ENCODE measurements at regions not wholly inside any gene's neighbourhood (a gene's known extent, or its start where the extent isn't known, plus 50 kb on each side); places are given as distances from the start of the nearest gene placed in this dataset.
"Not testable (repeated sequence)": the region's sequence is repeated elsewhere in the genome, so short reads cannot be mapped to it uniquely, and the experiment has no call there.

DNA sequence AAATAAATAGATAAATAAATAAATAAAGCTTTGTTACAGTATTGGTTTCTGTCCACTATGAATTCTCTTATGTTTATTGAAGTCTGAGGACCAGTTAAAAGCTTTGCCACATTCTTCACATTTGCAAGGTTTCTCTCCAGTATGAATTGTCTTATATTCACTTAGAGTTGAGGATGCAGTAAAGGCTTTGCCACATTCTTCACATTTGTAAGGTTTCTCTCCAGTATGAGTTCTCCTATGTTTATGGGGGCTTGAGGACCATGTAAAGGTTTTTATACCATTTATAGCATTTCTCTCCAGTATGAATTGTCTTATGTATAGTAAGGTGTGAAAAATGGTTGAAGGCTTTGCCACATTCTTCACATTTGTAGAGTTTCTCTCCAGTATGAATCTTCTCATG, 168.3 kb downstream of the ZNF737 start:
- no peak for DNase-seq (ENCODE audit: low read depth, low spot score)
- no peak overlapping the region for H3K27ac ChIP-seq

DNA sequence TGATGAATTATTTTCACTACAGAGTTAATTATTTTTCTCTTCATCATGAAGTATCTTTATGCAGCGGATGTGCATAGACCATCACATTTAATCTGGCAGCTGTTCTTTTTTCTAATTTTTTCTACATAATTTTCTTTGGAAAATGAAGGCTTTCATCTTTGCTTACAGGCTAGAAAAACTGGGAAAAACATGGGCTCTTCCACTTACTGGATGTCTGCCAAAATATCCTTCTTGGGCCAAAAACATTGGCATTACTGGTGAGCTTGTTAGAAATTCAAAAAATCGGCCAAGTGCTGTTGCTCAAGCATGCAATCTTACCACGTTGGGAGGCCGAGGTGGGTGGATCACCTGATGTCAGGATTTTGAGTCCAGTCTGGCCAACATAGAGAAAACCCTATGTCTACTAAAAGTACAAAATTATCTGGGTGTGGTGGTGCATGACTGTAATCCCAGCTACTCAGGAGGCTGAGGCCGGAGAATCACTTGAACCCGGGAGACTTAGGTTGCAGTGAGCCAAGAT, 176.8 kb downstream of the ZNF737 start:
- H3K27ac ChIP-seq, result no peak overlapping the region
- no peak for DNase-seq (ENCODE audit: low read depth, low spot score)

- no peak for DNase-seq (ENCODE audit: low read depth, low spot score)
- H3K27ac ChIP-seq, result no peak overlapping the region
These were observed 180.5 kb downstream of the ZNF737 start for GRCh38 chr19:20385061-20385460.

GRCh38 chr19:20371911-20372310, 193.7 kb downstream of the ZNF737 start:
- no peak overlapping the region for H3K27ac ChIP-seq
- DNase-seq (ENCODE audit: low read depth, low spot score), result no peak

DNA sequence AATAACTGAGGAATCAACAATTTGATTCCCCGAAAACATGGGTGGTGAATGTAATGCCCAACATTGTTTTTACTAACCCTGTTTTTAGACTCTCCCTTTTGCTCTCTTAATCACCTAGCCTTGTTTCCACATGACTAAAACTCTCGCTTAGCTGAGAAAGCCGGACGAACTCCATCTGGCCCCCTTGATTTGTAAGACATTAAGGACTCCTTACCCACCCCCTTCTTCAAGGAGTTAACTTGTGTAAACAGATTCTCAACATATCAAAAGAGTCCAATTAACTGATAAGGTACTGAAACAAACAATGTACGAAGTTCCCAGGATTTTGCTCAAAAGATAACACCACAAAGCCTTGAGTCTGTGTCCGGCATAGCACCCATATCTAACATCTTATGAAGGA, 194.3 kb downstream of the ZNF737 start:
- DNase-seq (ENCODE audit: low read depth, low spot score); H3K27ac ChIP-seq: not testable (repeated sequence)

GRCh38 chr19:20367811-20368294, 197.7 kb downstream of the ZNF737 start:
- DNase-seq (ENCODE audit: low read depth, low spot score), result no peak

DNA sequence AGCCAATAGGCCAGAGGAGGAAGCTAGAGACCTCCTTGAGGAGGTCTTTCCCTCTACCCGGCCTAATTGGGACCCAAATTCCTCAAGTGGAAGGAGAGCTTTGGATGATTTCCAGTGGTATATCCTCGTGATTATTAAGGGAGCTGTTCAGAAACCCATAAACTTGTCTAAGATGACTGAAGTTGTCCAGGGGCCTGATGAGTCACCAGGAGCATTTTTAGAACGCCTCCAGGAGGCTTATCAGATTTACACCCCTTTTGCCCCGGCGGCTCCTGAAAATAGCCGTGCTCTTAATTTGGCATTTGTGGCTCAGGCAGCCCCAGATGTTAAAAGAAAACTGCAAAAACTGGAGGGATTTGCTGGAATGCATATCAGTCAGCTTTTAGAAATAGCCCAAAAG, 198.1 kb downstream of the ZNF486 start:
- DNase-seq (ENCODE audit: low read depth, low spot score), result no peak

More at GRCh38 chr19:20367811-20368294, 197.7 kb downstream of the ZNF737 start:
- no peak overlapping the region for H3K27ac ChIP-seq

GRCh38 chr19:20359933-20360720, 193.1 kb downstream of the ZNF486 start:
- no peak for DNase-seq (ENCODE audit: low read depth, low spot score)

More for the DNA sequence above, 198.1 kb downstream of the ZNF486 start:
- H3K27ac ChIP-seq, result no peak overlapping the region

GRCh38 chr19:20358841-20359465, 191.9 kb downstream of the ZNF486 start:
- DNase-seq (ENCODE audit: low read depth, low spot score); H3K27ac ChIP-seq: not testable (repeated sequence)

More at GRCh38 chr19:20359933-20360720, 193.1 kb downstream of the ZNF486 start:
- H3K27ac ChIP-seq, result no peak overlapping the region

DNA sequence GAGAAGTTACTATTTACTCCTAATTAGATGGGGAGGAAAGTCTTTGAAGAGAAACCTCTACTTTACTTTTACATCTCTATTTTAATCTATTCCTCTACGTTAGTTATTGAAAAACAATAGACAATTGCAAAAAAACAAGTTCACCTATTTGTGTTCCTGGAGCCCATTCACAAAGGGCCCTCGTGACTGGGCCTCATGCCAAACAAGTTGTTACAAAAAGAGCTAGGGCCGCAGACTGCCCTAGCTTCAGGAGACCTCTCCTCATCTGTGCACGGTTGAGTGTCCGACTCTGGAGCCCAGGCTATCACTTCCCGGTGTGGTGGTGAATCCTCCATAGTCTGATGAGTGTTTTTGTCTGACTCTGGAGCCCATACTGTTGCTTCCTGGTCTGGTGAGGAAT, 190.9 kb downstream of the ZNF486 start:
- no peak overlapping the region for H3K27ac ChIP-seq
- DNase-seq (ENCODE audit: low read depth, low spot score), result no peak

DNA sequence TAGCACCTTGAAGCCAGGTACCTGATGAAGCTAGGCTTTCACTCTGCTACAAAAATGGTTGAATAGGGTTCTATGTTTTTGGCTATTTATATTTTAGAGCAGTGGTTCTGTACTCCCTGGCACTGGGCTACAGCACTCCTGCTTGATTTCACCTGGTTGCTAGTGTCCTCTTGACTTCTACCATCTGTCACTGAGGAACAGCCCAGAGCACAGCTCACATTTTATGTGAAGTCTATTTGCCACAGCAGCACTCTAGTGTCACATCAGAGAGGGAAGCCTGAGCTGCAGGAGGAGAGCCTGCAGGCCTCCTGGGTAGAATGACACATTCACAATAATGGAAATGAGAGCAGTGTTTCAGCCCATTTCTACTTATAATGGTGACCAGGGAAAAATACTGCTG, 184.2 kb downstream of the ZNF486 start:
- no peak for DNase-seq (ENCODE audit: low read depth, low spot score)
- H3K27ac ChIP-seq, result no peak overlapping the region

DNA sequence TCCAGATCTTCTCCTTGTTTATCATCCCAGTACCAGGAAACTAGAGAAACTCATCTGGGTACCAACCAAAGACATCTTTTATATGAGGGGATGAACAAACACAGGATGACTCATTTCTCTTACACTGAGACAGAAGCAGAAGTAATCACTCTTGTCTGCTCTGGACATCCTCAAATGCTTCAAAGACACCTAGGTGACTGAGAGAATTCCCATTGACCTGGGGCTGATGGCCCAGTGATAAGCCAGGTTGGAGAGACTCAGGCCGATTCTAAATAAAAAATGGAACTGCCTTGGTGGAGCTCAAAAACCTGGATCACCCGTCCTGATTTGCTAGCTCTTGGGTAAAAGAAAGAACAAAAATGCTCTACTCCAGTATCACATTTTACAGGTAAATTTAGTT, 182.2 kb downstream of the ZNF486 start:
- DNase-seq (ENCODE audit: low read depth, low spot score), result no peak
- H3K27ac ChIP-seq, result no peak overlapping the region

DNA sequence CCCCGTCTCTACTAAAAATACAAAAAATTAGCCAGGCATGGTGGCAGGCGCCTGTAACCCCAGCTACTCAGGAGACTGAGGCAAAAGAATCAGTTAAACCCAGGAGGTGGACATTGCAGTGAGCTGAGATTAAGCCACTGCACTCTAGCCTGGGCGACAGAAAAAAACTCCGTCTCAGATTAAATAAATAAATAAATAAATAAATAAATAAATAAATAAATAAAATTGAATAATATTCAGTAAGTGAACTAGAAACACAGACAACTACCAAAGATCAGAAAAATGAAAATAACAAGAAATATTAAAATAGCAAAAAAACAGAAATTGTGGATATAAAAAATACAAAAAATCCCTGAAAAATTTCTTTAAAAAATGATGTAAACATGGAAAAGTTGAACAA, 172.4 kb downstream of the ZNF486 start:
- no peak for DNase-seq (ENCODE audit: low read depth, low spot score)
- H3K27ac ChIP-seq, result no peak overlapping the region

GRCh38 chr19:20334760-20335159, 167.7 kb downstream of the ZNF486 start:
- no peak for DNase-seq (ENCODE audit: low read depth, low spot score)
- H3K27ac ChIP-seq, result no peak overlapping the region

- DNase-seq (ENCODE audit: low read depth, low spot score), result no peak
- H3K27ac ChIP-seq, result no peak overlapping the region
These were observed 166.5 kb downstream of the ZNF486 start for GRCh38 chr19:20333508-20333907.

DNA sequence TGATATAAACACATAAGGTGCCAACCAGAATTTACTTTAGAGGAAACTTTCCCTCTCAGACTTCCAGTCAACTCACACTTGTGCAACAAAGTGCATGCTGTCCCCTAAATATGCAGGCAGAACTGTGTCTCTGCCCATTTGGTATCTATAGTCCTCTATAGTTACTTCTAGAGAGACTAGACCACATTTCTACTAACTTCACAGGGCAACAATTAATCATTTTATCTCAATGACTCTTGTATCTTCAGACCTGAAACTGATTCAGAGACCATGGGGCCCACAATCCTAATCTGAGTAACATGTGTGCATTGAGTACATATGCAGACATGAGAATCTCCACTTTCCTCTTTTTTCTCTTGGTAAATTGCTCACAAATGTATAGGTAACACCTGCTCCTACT, 158.1 kb downstream of the ZNF486 start:
- DNase-seq (ENCODE audit: low read depth, low spot score), result no peak
- H3K27ac ChIP-seq, result no peak overlapping the region

DNA sequence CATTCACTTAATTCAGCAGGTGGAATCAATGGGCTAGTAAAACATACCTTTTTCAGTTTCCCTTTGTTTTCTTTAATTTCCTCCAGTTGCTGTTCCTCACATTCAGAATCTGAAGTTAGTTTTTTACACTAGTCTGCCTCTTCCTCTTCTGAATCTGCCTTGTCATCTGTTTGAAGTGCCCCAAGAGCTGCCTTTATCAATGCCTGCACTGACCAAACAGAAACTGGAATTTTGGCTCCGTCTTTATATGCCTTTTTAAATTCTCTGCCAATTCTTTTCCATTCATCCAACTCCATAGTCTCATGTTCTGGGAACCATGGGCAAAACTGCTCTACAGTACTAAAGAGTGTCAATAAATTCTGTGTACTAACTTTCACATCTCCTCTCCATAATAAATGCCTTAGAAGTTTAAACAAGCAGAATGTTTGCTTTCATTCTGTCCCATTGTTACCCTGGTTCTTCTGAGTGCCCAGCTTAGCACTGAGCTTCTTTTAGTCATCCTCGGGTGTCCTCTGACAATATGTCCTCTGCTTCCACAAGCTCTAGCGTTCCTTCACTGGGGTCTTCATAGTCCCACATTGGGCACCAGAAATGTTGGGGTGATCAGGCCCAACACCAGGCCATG, 154.2 kb downstream of the ZNF486 start:
- H3K27ac ChIP-seq, result no peak overlapping the region
- DNase-seq (ENCODE audit: low read depth, low spot score), result no peak

DNA sequence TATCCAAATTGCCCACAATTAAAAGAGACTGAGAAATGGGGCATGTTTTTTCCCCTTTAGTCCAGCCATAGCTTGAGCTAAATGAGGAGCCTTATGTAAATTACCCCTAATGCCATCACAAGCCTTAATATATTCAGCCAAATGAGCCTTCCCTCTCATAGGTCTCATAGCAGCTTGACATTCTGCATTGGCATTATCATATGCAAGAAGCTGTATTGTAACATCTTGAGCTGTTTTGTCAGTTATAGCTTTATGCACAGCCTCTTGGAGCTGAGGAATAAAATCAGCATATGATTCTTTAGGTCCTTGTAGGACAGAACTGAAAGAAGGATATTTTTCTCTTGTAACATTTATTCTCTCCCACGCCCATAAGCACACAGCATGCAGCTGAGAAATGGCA, 153.2 kb downstream of the ZNF486 start:
- no peak overlapping the region for H3K27ac ChIP-seq
- DNase-seq (ENCODE audit: low read depth, low spot score), result no peak

DNA sequence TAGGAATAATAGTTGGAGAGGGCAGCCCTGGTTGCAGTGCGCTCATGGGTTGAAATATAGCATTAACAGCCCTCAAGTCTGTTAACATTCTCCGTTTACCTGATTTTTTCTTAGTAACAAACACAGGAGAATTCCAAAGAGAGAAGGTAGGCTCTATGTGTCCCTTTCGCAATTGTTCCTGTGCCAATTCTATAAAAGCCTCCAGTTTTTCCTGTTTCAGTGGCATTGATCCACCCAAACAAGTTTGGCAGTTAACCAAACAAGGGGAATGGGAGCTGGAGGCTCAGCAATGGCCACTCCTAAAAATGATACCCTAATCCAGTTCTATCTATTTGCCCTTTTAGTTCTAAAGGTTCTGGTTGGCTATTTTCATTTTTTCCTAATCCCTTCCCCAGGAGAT, 151.6 kb downstream of the ZNF486 start:
- DNase-seq (ENCODE audit: low read depth, low spot score), result no peak
- H3K27ac ChIP-seq, result no peak overlapping the region

DNA sequence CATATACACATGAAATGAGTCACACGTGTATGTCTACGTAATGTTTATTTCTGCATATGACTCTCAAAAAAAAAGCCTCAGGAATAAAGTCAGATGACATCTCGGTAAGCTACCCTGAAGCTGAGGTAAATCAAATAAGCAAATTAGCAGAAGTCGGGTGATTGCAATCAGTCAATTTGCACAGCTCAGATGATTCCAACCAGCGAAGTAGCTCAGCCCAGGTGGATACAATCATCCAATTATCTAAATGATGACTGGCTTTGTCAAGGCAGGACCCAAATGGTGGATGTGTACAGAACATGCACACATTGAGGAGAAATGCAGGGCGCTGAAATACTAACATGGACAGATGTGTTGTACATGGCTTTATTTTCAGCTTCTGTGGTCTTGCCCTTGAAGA, 148.5 kb downstream of the ZNF486 start:
- DNase-seq (ENCODE audit: low read depth, low spot score), result no peak
- H3K27ac ChIP-seq, result no peak overlapping the region

GRCh38 chr19:20313894-20314293, 146.9 kb downstream of the ZNF486 start:
- no peak overlapping the region for H3K27ac ChIP-seq
- DNase-seq (ENCODE audit: low read depth, low spot score), result no peak
